ENCODE measurements at regions not wholly inside any gene's neighbourhood (a gene's known extent, or its start where the extent isn't known, plus 50 kb on each side); places are given as distances from the start of the nearest gene placed in this dataset. TPM values are rescaled to one million over a fixed set of nuclear protein-coding genes. Genes with fewer than 3 reads are reported as not detected.

Small RNA genes in the stretch of these regions (microRNA-seq; reads per million reads assigned to microRNA genes)
- gene MIR4290, result not detected

Small RNA genes in the stretch of these regions (small RNA-seq; reads per million reads assigned to genes)
- gene AL161629.2 (ENCODE audit: low replicate concordance) (not detected), gene MIR4290 (ENCODE audit: low replicate concordance) (not detected)

All from GM23338 (cell line).